H1 (cell line): ENCODE measurements at regions not wholly inside any gene's neighbourhood (a gene's known extent, or its start where the extent isn't known, plus 50 kb on each side); places are given as distances from the start of the nearest gene placed in this dataset.

Experiments used
- ATF2 ChIP-seq: IDR thresholded peaks from 2 replicates; pipeline ENCODE4 v1.6.1; 2012; ENCODE audit warnings: low read length, inconsistent platforms
- ATF3 ChIP-seq: IDR thresholded peaks from 2 replicates; pipeline ENCODE4 v1.6.1; 2011; ENCODE audit warnings: low read depth, mild to moderate bottlenecking, low read length; ENCODE audit not compliant: insufficient read depth
- BRCA1 ChIP-seq: IDR thresholded peaks from 2 replicates; pipeline ENCODE4 v1.6.1; 2012; ENCODE audit warnings: low read depth, low read length, improper control_type of control experiment
- CBX8 ChIP-seq: fragments of 300-800, 300-1000 bp; sonication (generic); IDR thresholded peaks from 2 replicates; pipeline ENCODE4 v1.7.1; 2016; ENCODE audit warnings: low read depth, low read length, borderline replicate concordance
- CTCF ChIP-seq, 3 experiments: IDR thresholded peaks; 1 replicate in 2 of 3; 2 replicates in 1 of 3; pipeline versions ENCODE4 v1.5.1 to v1.6.1; 2011; ENCODE audit warnings: low read length in 3 of 3, mild to moderate bottlenecking in 3 of 3, inconsistent platforms in 2 of 3, low read depth in 1 of 3, moderate library complexity in 1 of 3; ENCODE audit not compliant: insufficient read depth in 1 of 3; ENCODE audit errors: control extremely low read depth in 1 of 3
- EP300 ChIP-seq, 2 experiments: IDR thresholded peaks; 1 replicate in 1 of 2; 2 replicates in 1 of 2; pipeline ENCODE4 v1.6.1; 2011 to 2012; ENCODE audit warnings: low read depth in 2 of 2, low read length in 2 of 2, mild to moderate bottlenecking in 2 of 2, borderline replicate concordance in 1 of 2, inconsistent platforms in 1 of 2, moderate library complexity in 1 of 2
- EZH2 ChIP-seq: fragments of 200-600 bp; sonication (generic); IDR thresholded peaks from 2 replicates; pipeline ENCODE4 v1.7.1; 2012; ENCODE audit warnings: low read depth, mild to moderate bottlenecking, moderate library complexity, low read length, inconsistent platforms; ENCODE audit not compliant: severe bottlenecking
- MAFK ChIP-seq: IDR thresholded peaks from 2 replicates; pipeline ENCODE4 v1.6.1; 2012; ENCODE audit warnings: low read depth, mild to moderate bottlenecking, improper control_type of control experiment, low read length
- POLR2A ChIP-seq, 2 experiments: IDR thresholded peaks; 1 replicate in 1 of 2; 2 replicates in 1 of 2; pipeline ENCODE4 v1.6.1; 2011; ENCODE audit warnings: low read depth in 2 of 2, low read length in 2 of 2, mild to moderate bottlenecking in 2 of 2; ENCODE audit errors: control extremely low read depth in 1 of 2
- RFX5 ChIP-seq: IDR thresholded peaks from 2 replicates; pipeline ENCODE4 v1.6.1; 2011; ENCODE audit warnings: low read depth, low read length, improper control_type of control experiment, borderline replicate concordance
- SIN3A ChIP-seq, 2 experiments: IDR thresholded peaks in 1 of 2; conservative IDR thresholded peaks in 1 of 2; 2 replicates each; pipeline ENCODE4 v1.6.1; 2011 to 2012; ENCODE audit warnings: low read length in 2 of 2, improper control_type of control experiment in 1 of 2, low read depth in 1 of 2, mild to moderate bottlenecking in 1 of 2
- SRF ChIP-seq: IDR thresholded peaks from 2 replicates; pipeline ENCODE4 v1.6.1; 2011; ENCODE audit warnings: mild to moderate bottlenecking, low read depth, low read length, moderate library complexity
- TEAD4 ChIP-seq: IDR thresholded peaks from 2 replicates; pipeline ENCODE4 v1.6.1; 2012; ENCODE audit warnings: low read depth, low read length, inconsistent platforms, mixed read lengths

GRCh38 chr1:82371844-82372498, 571.2 kb downstream of the ADGRL2 start:
- TF ChIP-seq SRF (no peak), SIN3A (conservative IDR thresholded peaks at IDR 0.05 in 1 of 2, IDR thresholded peaks at IDR 0.05 in 1 of 2; ENCODE audit: low read depth in 1 of 2, low read length in 2 of 2) (no peak), POLR2A (IDR thresholded peaks at IDR 0.05; ENCODE audit: control extremely low read depth in 1 of 2, low read depth in 2 of 2, low read length in 2 of 2) (no peak), CTCF (IDR thresholded peaks at IDR 0.05; ENCODE audit: control extremely low read depth in 1 of 3, insufficient read depth in 1 of 3, low read depth in 1 of 3, low read length in 3 of 3) (no peak), EP300 (IDR thresholded peaks at IDR 0.05; ENCODE audit: borderline replicate concordance in 1 of 2, low read depth in 2 of 2, low read length in 2 of 2) (no peak), EZH2 (no peak), ATF3 (no peak), RFX5 (no peak), TEAD4 (no peak), BRCA1 (no peak), CBX8 (no peak), MAFK (no peak), ATF2 (no peak)
